DND-41 (cell line): ENCODE measurements at regions not wholly inside any gene's neighbourhood (a gene's known extent, or its start where the extent isn't known, plus 50 kb on each side); places are given as distances from the start of the nearest gene placed in this dataset.

Source experiments
- ATAC-seq: fragments of 200-7000 bp; cut with Tn5 transposase; 3 replicates; pipeline ENCODE4 v1.9.1; 2021; ENCODE audit warnings: low read depth; ENCODE audit not compliant: insufficient read depth
- DNase-seq: peaks from one replicate; pipeline ENCODE4 v3.0.0-alpha.2; 2020
- H2AFZ ChIP-seq: 2 replicates; pipeline ENCODE4 v1.6.0; 2012; ENCODE audit warnings: low read depth, low read length
- H3K27ac ChIP-seq: 2 replicates; pipeline ENCODE4 v1.5.1; 2012; ENCODE audit warnings: low read length, inconsistent platforms
- H3K27me3 ChIP-seq: fragments of 200-600 bp; sonication (generic); 2 replicates; pipeline ENCODE4 v1.6.0; 2012; ENCODE audit warnings: low read length, mild to moderate bottlenecking, inconsistent platforms; ENCODE audit not compliant: insufficient read depth, poor library complexity
- H3K36me3 ChIP-seq: 2 replicates; pipeline ENCODE4 v1.5.1; 2012; ENCODE audit warnings: low read length, inconsistent platforms; ENCODE audit not compliant: insufficient read depth
- H3K4me1 ChIP-seq: 2 replicates; pipeline ENCODE4 v1.5.1; 2012; ENCODE audit warnings: mild to moderate bottlenecking, low read length; ENCODE audit not compliant: insufficient read depth
- H3K4me2 ChIP-seq: 2 replicates; pipeline ENCODE4 v1.6.0; 2012; ENCODE audit warnings: mild to moderate bottlenecking, moderate library complexity, low read length, inconsistent platforms; ENCODE audit not compliant: insufficient read depth
- H3K4me3 ChIP-seq, 2 experiments: fragments of 200-600 bp in 1 of 2; shearing (Covaris generic) in 1 of 2; 2 replicates each; pipeline ENCODE4 v1.5.1; 2012 to 2016; ENCODE audit warnings: inconsistent platforms in 2 of 2, low read length in 2 of 2, mild to moderate bottlenecking in 2 of 2, low read depth in 1 of 2, moderate library complexity in 1 of 2
- H3K79me2 ChIP-seq: 2 replicates; pipeline ENCODE4 v1.6.0; 2012; ENCODE audit warnings: low read length, inconsistent platforms; ENCODE audit not compliant: insufficient read depth
- H3K9ac ChIP-seq: 2 replicates; pipeline ENCODE4 v1.6.0; 2012; ENCODE audit warnings: low read depth, mild to moderate bottlenecking, inconsistent platforms, low read length, moderate library complexity
- H3K9me3 ChIP-seq: 2 replicates; pipeline ENCODE4 v1.5.1; 2012; ENCODE audit warnings: low read length, moderate library complexity, mild to moderate bottlenecking, inconsistent platforms; ENCODE audit not compliant: insufficient read depth, severe bottlenecking
- H4K20me1 ChIP-seq: 2 replicates; pipeline ENCODE4 v1.6.0; 2012; ENCODE audit warnings: low read length; ENCODE audit not compliant: insufficient read depth
- EZH2 ChIP-seq: IDR thresholded peaks from 3 replicates; pipeline ENCODE4 v1.6.1; 2012; ENCODE audit warnings: borderline replicate concordance, low read depth, mild to moderate bottlenecking, moderate library complexity, low read length, inconsistent platforms; ENCODE audit not compliant: severe bottlenecking
- TF ChIP-seq, protein P1 (sequence below): IDR thresholded peaks from 2 replicates; pipeline ENCODE4 v1.5.1; 2012; ENCODE audit warnings: borderline replicate concordance, low read length, moderate library complexity, mild to moderate bottlenecking; ENCODE audit not compliant: poor library complexity, severe bottlenecking; ENCODE audit errors: extremely low read depth

DNA sequence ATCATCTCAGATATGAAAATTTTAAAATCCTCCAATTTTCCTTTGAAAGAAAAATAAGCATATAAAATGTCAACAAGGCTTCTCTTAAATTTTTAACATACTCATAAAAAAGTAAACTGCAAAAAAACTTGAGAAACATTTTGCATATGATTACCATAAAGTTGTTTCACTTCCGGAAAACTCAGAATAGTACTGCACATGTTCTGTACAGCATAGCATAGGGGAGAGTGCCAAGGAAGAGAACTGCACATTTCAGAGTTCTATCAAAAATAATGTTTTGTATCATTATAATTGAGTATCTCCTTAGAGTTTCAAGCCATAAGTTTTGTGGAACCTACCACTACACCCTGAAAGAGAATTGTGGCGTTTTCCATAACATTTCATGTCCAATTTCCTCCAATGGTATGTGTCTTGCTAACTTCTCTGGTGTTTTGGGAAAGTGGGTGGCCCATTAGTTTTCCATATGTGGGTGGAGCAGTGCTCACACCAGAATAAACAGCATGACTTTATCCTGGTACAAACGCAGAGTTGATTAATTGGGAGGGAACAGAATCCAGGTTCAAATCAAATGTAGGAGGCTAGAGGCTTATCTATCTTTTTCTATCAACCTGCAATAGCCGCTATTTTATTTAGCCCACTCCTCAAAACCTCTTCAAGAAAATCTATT, 430.9 kb downstream of the LMO4 start:
- no peak overlapping the region for H3K27ac ChIP-seq
- H3K9ac ChIP-seq: no peak overlapping the region
- DNase-seq (no peak), ATAC-seq (no peak)
- H3K4me1 ChIP-seq: no peaks in the 10 kb centered on the region
- H4K20me1 ChIP-seq: no peaks in the 10 kb centered on the region
- H3K4me3 ChIP-seq: no peak overlapping the region
- H2AFZ ChIP-seq: no peak overlapping the region
- peaks cover under 1% of the 10 kb centered on the region for H3K27me3 ChIP-seq
- no peaks in the 10 kb centered on the region for H3K36me3 ChIP-seq
- no peaks in the 10 kb centered on the region for H3K9me3 ChIP-seq
- H3K4me2 ChIP-seq: no peak overlapping the region
- H3K79me2 ChIP-seq: no peaks in the 10 kb centered on the region
- TF ChIP-seq EZH2: no peak
- TF ChIP-seq, protein P1, sequence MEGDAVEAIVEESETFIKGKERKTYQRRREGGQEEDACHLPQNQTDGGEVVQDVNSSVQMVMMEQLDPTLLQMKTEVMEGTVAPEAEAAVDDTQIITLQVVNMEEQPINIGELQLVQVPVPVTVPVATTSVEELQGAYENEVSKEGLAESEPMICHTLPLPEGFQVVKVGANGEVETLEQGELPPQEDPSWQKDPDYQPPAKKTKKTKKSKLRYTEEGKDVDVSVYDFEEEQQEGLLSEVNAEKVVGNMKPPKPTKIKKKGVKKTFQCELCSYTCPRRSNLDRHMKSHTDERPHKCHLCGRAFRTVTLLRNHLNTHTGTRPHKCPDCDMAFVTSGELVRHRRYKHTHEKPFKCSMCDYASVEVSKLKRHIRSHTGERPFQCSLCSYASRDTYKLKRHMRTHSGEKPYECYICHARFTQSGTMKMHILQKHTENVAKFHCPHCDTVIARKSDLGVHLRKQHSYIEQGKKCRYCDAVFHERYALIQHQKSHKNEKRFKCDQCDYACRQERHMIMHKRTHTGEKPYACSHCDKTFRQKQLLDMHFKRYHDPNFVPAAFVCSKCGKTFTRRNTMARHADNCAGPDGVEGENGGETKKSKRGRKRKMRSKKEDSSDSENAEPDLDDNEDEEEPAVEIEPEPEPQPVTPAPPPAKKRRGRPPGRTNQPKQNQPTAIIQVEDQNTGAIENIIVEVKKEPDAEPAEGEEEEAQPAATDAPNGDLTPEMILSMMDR: no peak

DNA sequence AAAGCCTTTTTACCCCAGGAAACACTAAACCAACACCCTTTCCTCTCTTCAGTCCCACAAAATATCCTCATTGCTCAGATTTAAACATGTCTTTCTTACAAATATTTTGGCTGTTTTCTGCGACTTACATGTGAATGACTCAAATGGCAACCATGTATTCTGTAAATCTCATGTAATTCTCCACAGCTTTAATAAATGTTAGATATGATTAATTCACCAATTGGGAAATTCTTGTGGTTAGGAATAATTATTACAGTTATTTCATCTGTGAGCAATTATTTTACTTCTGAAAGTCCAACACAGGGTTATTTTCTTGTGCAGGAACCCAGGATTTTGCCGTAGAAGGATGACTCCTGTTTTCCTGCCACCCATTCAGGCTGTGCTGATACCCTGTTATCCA, 431.5 kb downstream of the LMO4 start:
- ATAC-seq: no peak

DNA sequence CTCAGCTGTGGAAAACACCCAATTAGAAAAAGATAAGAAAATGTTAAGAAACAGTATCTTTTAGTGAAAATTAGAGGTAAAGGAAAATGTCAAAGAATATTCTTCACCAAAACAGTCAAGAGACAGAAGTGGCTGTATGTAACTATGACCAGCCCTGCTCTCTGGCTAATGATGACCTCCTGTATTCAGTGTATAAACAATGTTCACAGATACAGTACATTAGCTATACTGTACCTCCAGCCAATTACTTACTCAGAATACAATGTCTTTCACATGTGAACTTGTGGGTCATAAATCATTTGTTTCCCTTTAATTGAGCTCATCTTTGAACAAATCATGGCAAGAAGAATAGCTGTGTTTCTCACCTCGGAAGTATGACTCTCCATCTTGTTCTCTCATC, 432.0 kb downstream of the LMO4 start:
- no peak for DNase-seq
- no peak overlapping the region for H3K9ac ChIP-seq
- no peak overlapping the region for H3K27ac ChIP-seq

More for the DNA sequence above, 431.5 kb downstream of the LMO4 start:
- no peaks in the 10 kb centered on the region for H3K36me3 ChIP-seq
- H3K79me2 ChIP-seq: no peaks in the 10 kb centered on the region
- no peak overlapping the region for H2AFZ ChIP-seq
- DNase-seq: no peak
- no peaks in the 10 kb centered on the region for H3K9me3 ChIP-seq
- TF ChIP-seq, protein P1: no peak
- TF ChIP-seq EZH2: no peak
- no peak overlapping the region for H3K27ac ChIP-seq
- no peak overlapping the region for H3K9ac ChIP-seq
- no peaks in the 10 kb centered on the region for H4K20me1 ChIP-seq
- no peaks in the 10 kb centered on the region for H3K27me3 ChIP-seq
- no peak overlapping the region for H3K4me2 ChIP-seq
- no peak overlapping the region for H3K4me3 ChIP-seq
- no peaks in the 10 kb centered on the region for H3K4me1 ChIP-seq

More for the DNA sequence above, 432.0 kb downstream of the LMO4 start:
- no peak for TF ChIP-seq EZH2
- TF ChIP-seq, protein P1: no peak
- H2AFZ ChIP-seq: no peak overlapping the region
- no peaks in the 10 kb centered on the region for H3K4me1 ChIP-seq
- H3K27me3 ChIP-seq: no peaks in the 10 kb centered on the region
- no peak for ATAC-seq
- no peaks in the 10 kb centered on the region for H3K9me3 ChIP-seq
- H3K4me3 ChIP-seq: no peak overlapping the region
- H4K20me1 ChIP-seq: no peaks in the 10 kb centered on the region
- H3K79me2 ChIP-seq: no peaks in the 10 kb centered on the region
- H3K36me3 ChIP-seq: no peaks in the 10 kb centered on the region
- no peak overlapping the region for H3K4me2 ChIP-seq
